Endothelial cell of umbilical vein (primary cell): ENCODE measurements at regions not wholly inside any gene's neighbourhood (a gene's known extent, or its start where the extent isn't known, plus 50 kb on each side); places are given as distances from the start of the nearest gene placed in this dataset.

Experiments used
- CTCF ChIP-seq, 2 donors: IDR thresholded peaks; 1 replicate in 1 of 2; 2 replicates in 1 of 2; pipeline ENCODE4 v1.5.1; 2011; ENCODE audit warnings: low read length in 2 of 2, mild to moderate bottlenecking in 2 of 2, moderate library complexity in 2 of 2, control low read depth in 1 of 2, inconsistent platforms in 1 of 2, low read depth in 1 of 2; ENCODE audit not compliant: insufficient read depth in 1 of 2; ENCODE audit errors: extremely low read depth in 1 of 2
- EZH2 ChIP-seq: IDR thresholded peaks from 2 replicates; pipeline ENCODE4 v1.6.1; 2012; ENCODE audit warnings: borderline replicate concordance, low read depth, mild to moderate bottlenecking, moderate library complexity, low read length, inconsistent platforms; ENCODE audit not compliant: severe bottlenecking
- FOS ChIP-seq: IDR thresholded peaks from 2 replicates; pipeline ENCODE4 v1.6.1; 2011; ENCODE audit warnings: mild to moderate bottlenecking, low read length, moderate library complexity, borderline replicate concordance; ENCODE audit not compliant: insufficient read depth
- GATA2 ChIP-seq: IDR thresholded peaks from 2 replicates; pipeline ENCODE4 v1.7.0; 2011; ENCODE audit warnings: low read depth, mild to moderate bottlenecking, moderate library complexity, mixed read lengths, low read length; ENCODE audit not compliant: insufficient read length, insufficient read depth
- JUN ChIP-seq: IDR thresholded peaks from 2 replicates; pipeline ENCODE4 v1.6.1; 2011; ENCODE audit warnings: borderline replicate concordance, low read depth; ENCODE audit not compliant: insufficient read length, insufficient read depth
- MYC ChIP-seq: IDR thresholded peaks from one replicate; pipeline ENCODE4 v1.6.1; 2011; ENCODE audit warnings: mild to moderate bottlenecking, low read depth, low read length
- POLR2A ChIP-seq: IDR thresholded peaks from 2 replicates; pipeline ENCODE4 v1.6.1; 2012; ENCODE audit warnings: low read depth, mild to moderate bottlenecking, control low read depth, low read length
- POLR2AphosphoS5 ChIP-seq: IDR thresholded peaks from 2 replicates; pipeline ENCODE4 v1.6.1; 2012; ENCODE audit warnings: low read depth, mild to moderate bottlenecking, control low read depth, low read length, moderate library complexity; ENCODE audit not compliant: insufficient read depth
- TF ChIP-seq, protein P1 (sequence below): IDR thresholded peaks from 2 replicates; pipeline ENCODE4 v1.6.1; 2011; ENCODE audit not compliant: insufficient read depth, insufficient read length

- TF ChIP-seq CTCF (IDR thresholded peaks at IDR 0.05; ENCODE audit: extremely low read depth in 1 of 2, insufficient read depth in 1 of 2, low read depth in 1 of 2, low read length in 2 of 2) (no peak), FOS (no peak), POLR2A (no peak), EZH2 (no peak), POLR2AphosphoS5 (no peak), GATA2 (no peak), MYC (no peak), JUN (no peak)
- TF ChIP-seq, protein P1, sequence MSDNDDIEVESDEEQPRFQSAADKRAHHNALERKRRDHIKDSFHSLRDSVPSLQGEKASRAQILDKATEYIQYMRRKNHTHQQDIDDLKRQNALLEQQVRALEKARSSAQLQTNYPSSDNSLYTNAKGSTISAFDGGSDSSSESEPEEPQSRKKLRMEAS = no peak
Measured at GRCh38 chr4:10259976-10260375, 143.4 kb upstream of the WDR1 start.
